HCT116 (cell line): ENCODE measurements at regions not wholly inside any gene's neighbourhood (a gene's known extent, or its start where the extent isn't known, plus 50 kb on each side); places are given as distances from the start of the nearest gene placed in this dataset.

Source experiments
- ATAC-seq: fragments of 200-7000 bp; cut with Tn5 transposase; 2 replicates; pipeline ENCODE4 v1.9.1; 2020; ENCODE audit warnings: mild to moderate bottlenecking, moderate library complexity
- BruUV-seq: library from RNA; stranded (reverse); fragments of 400-500 nt; replicated peaks from 2 replicates; lab custom pipeline; 2021; lab: Mats Ljungman, UMichigan
- CTCF ChIA-PET: fragments of 300-600 bp; sonication (Branson Sonifier 250); formaldehyde crosslinking; loops from one replicate; lab custom pipeline; 2021; ENCODE audit warnings: antibody characterized with exemption; lab: Charles Lee
- POLR2A ChIA-PET: fragments of 300-600, 350-600 bp; sonication (Branson Sonifier 250); formaldehyde crosslinking; loops from one replicate; lab custom pipeline; 2021; ENCODE audit warnings: antibody characterized with exemption; lab: Charles Lee
- RAD21 ChIA-PET, 2 experiments: fragments of 300-600 bp; sonication (Branson Sonifier 250); formaldehyde crosslinking; loops; one replicate each; lab custom pipeline; 2023; ENCODE audit warnings: low total read pairs in 2 of 2; ENCODE audit not compliant: uncharacterized antibody in 2 of 2, unreplicated experiment in 2 of 2, low non-redundant PET in 1 of 2; lab: Charles Lee
- DNase-seq: peaks from one replicate; pipeline ENCODE4 v3.0.0-alpha.2; 2010; ENCODE audit warnings: low read depth, low spot score
- H2AFZ ChIP-seq: fragments of 200-600 bp; shearing (Covaris generic), sonication (generic); 2 replicates; pipeline ENCODE4 v1.6.1; 2017; ENCODE audit warnings: low read depth, mixed run types, mixed read lengths, antibody characterized with exemption, low read length; ENCODE audit not compliant: poor library complexity, severe bottlenecking
- H3K27ac ChIP-seq: 2 replicates; pipeline ENCODE4 v1.5.1; 2012; ENCODE audit warnings: low read depth, low read length
- H3K27me3 ChIP-seq: fragments of 200-600 bp; sonication (generic); 2 replicates; pipeline ENCODE4 v1.6.1; 2016; ENCODE audit warnings: mixed run types, low read length, mixed read lengths; ENCODE audit not compliant: insufficient read depth
- H3K36me3 ChIP-seq, 2 experiments: fragments of 200-500 bp in 1 of 2; fragments of 200-600 bp in 1 of 2; sonication (Bioruptor generic) in 1 of 2; sonication (generic) in 1 of 2; 2 replicates each; pipeline versions ENCODE4 v1.5.1 to v1.6.1; 2014 to 2016; ENCODE audit warnings: low read length in 2 of 2, inconsistent platforms in 1 of 2, mixed read lengths in 1 of 2, mixed run types in 1 of 2; ENCODE audit not compliant: insufficient read depth in 2 of 2, control insufficient read depth in 1 of 2
- H3K4me1 ChIP-seq, 2 experiments: fragments of 200-600 bp in 1 of 2; sonication (generic) in 1 of 2; 2 replicates each; pipeline versions ENCODE4 v1.5.1 to v1.6.1; 2012 to 2017; ENCODE audit warnings: low read length in 2 of 2, inconsistent platforms in 1 of 2, mild to moderate bottlenecking in 1 of 2, mixed read lengths in 1 of 2, mixed run types in 1 of 2, moderate library complexity in 1 of 2; ENCODE audit not compliant: insufficient read depth in 2 of 2, control insufficient read depth in 1 of 2
- H3K4me2 ChIP-seq: fragments of 200-600 bp; sonication (generic); 2 replicates; pipeline ENCODE4 v1.6.1; 2017; ENCODE audit warnings: mixed run types, low read length, mixed read lengths
- H3K4me3 ChIP-seq, 2 experiments: fragments of 200-600 bp in 1 of 2; sonication (generic) in 1 of 2; replicated peaks in 1 of 2; 2 replicates each; pipeline ENCODE4 v1.5.1; 2011 to 2016; ENCODE audit warnings: low read length in 2 of 2, control low read depth in 1 of 2, low read depth in 1 of 2, mild to moderate bottlenecking in 1 of 2, mixed read lengths in 1 of 2, mixed run types in 1 of 2
- H3K79me2 ChIP-seq: fragments of 200-600 bp; sonication (generic); 2 replicates; pipeline ENCODE4 v1.6.1; 2017; ENCODE audit warnings: mild to moderate bottlenecking, mixed run types, low read length, moderate library complexity, mixed read lengths; ENCODE audit not compliant: insufficient read depth
- H3K9ac ChIP-seq: fragments of 200-600 bp; sonication (generic); 2 replicates; pipeline ENCODE4 v1.6.1; 2016; ENCODE audit warnings: low read length, mixed read lengths
- H3K9me2 ChIP-seq: fragments of 200-600 bp; sonication (generic), shearing (Covaris generic); 2 replicates; pipeline ENCODE4 v1.6.1; 2017; ENCODE audit warnings: mixed run types, mild to moderate bottlenecking, moderate library complexity; ENCODE audit not compliant: insufficient read depth
- H3K9me3 ChIP-seq, 2 experiments: fragments of 200-500 bp in 1 of 2; fragments of 200-600 bp in 1 of 2; sonication (Bioruptor generic) in 1 of 2; sonication (generic) in 1 of 2; 2 replicates each; pipeline ENCODE4 v1.6.1; 2014 to 2017; ENCODE audit warnings: low read length in 2 of 2, mixed read lengths in 2 of 2, inconsistent platforms in 1 of 2, low read depth in 1 of 2, mild to moderate bottlenecking in 1 of 2, mixed run types in 1 of 2, moderate library complexity in 1 of 2; ENCODE audit not compliant: control insufficient read depth in 1 of 2, insufficient read depth in 1 of 2
- H4K20me1 ChIP-seq: fragments of 200-600 bp; sonication (generic), shearing (Covaris generic); 2 replicates; pipeline ENCODE4 v1.6.1; 2017; ENCODE audit warnings: mixed run types, mild to moderate bottlenecking, moderate library complexity; ENCODE audit not compliant: insufficient read depth
- CBX3 ChIP-seq: IDR thresholded peaks from 2 replicates; pipeline ENCODE4 v1.6.1; 2012; ENCODE audit warnings: low read depth
- CEBPB ChIP-seq: IDR thresholded peaks from 2 replicates; pipeline ENCODE4 v1.6.1; 2012; ENCODE audit warnings: low read depth
- EGR1 ChIP-seq: IDR thresholded peaks from 2 replicates; pipeline ENCODE4 v1.6.1; 2012; ENCODE audit warnings: low read depth
- ELF1 ChIP-seq: IDR thresholded peaks from 2 replicates; pipeline ENCODE4 v1.6.1; 2012; ENCODE audit warnings: low read depth, borderline replicate concordance
- EZH2 ChIP-seq: fragments of 200-600 bp; sonication (generic); IDR thresholded peaks from 2 replicates; pipeline ENCODE4 v1.6.1; 2017; ENCODE audit warnings: antibody characterized with exemption, mixed run types
- FOSL1 ChIP-seq: IDR thresholded peaks from 2 replicates; pipeline ENCODE4 v1.6.1; 2012; ENCODE audit warnings: low read depth
- MAX ChIP-seq: IDR thresholded peaks from 2 replicates; pipeline ENCODE4 v1.6.1; 2012
- POLR2A ChIP-seq: IDR thresholded peaks from 2 replicates; pipeline ENCODE4 v1.7.0; 2011; ENCODE audit warnings: borderline replicate concordance; ENCODE audit not compliant: insufficient read depth, insufficient read length; ENCODE audit errors: extremely low read depth
- POLR2AphosphoS5 ChIP-seq: IDR thresholded peaks from 2 replicates; pipeline ENCODE4 v1.6.1; 2011; ENCODE audit warnings: mild to moderate bottlenecking, low read depth, low read length, moderate library complexity
- SP1 ChIP-seq: IDR thresholded peaks from 2 replicates; pipeline ENCODE4 v1.6.1; 2012; ENCODE audit warnings: low read depth
- SRF ChIP-seq: IDR thresholded peaks from 2 replicates; pipeline ENCODE4 v1.6.1; 2012; ENCODE audit warnings: low read depth
- TCF7L2 ChIP-seq: IDR thresholded peaks from 2 replicates; pipeline ENCODE4 v1.7.0; 2011; ENCODE audit warnings: borderline replicate concordance, inconsistent platforms; ENCODE audit not compliant: insufficient read depth, insufficient read length; ENCODE audit errors: extremely low read depth
- YY1 ChIP-seq: IDR thresholded peaks from 2 replicates; pipeline ENCODE4 v1.6.1; 2011; ENCODE audit warnings: low read length, low read depth, moderate library complexity, mild to moderate bottlenecking; ENCODE audit not compliant: insufficient replicate concordance; ENCODE audit errors: extremely low read depth
- ZBTB33 ChIP-seq: IDR thresholded peaks from 2 replicates; pipeline ENCODE4 v1.6.1; 2011; ENCODE audit warnings: mild to moderate bottlenecking, low read length, moderate library complexity; ENCODE audit not compliant: insufficient replicate concordance; ENCODE audit errors: extremely low read depth
- intact Hi-C: fragments of 100-400 bp; cut with micrococcal nuclease; formaldehyde crosslinking; loops from 2 replicates; pipeline ENCODE4 v1.10.0; 2022

- Histone ChIP-seq H3K4me2 (no peak overlapping the region), H3K27ac (no peak overlapping the region), H3K4me1 (no peaks in the 10 kb centered on the region), H3K79me2 (no peaks in the 10 kb centered on the region), H4K20me1 (no peaks in the 10 kb centered on the region), H3K36me3 (no peaks in the 10 kb centered on the region), H3K27me3 (no peaks in the 10 kb centered on the region), H3K9me2 (no peaks in the 10 kb centered on the region), H3K9ac (no peak overlapping the region), H3K4me3 (no peak overlapping the region), H3K9me3 (peaks cover 5 to 14% of the 10 kb centered on the region in 2 experiments; a peak in 2 of 4 replicates), H2AFZ (no peak overlapping the region)
- intact Hi-C loops = no loop called here
- DNase-seq = no peak
- ATAC-seq = no peak
- TF ChIP-seq ZBTB33 = no peak
- no peak for TF ChIP-seq POLR2A
- no peak for TF ChIP-seq POLR2AphosphoS5
- TF ChIP-seq EZH2 = no peak
- TF ChIP-seq CBX3 = no peak
- no peak for TF ChIP-seq YY1
- no peak for TF ChIP-seq EGR1
- TF ChIP-seq FOSL1 = no peak
- no peak for TF ChIP-seq MAX
- TF ChIP-seq SP1 = no peak
- no peak for TF ChIP-seq CEBPB
- no peak for TF ChIP-seq TCF7L2
- no peak for TF ChIP-seq SRF
- TF ChIP-seq ELF1 = no peak
- ChIA-PET POLR2A (no interaction called here), CTCF (no interaction called here), RAD21 (no interaction called here)
- BruUV-seq = no TSS peak
Observed at GRCh38 chr13:57996717-57997116, 365.2 kb downstream of the PCDH17 start.
